Stimulated activated CD8-positive, alpha-beta memory T cell treated with anti-CD3 and anti-CD28 coated beads, Interleukin-2, amount 100 ng/mL, for 48 hours (primary cell): ENCODE measurements at regions not wholly inside any gene's neighbourhood (a gene's known extent, or its start where the extent isn't known, plus 50 kb on each side); places are given as distances from the start of the nearest gene placed in this dataset.
A peak's percentile ranks its signal among the peaks of the same experiment; 100 is the strongest.
"Not testable (repeated sequence)": the region's sequence is repeated elsewhere in the genome, so short reads cannot be mapped to it uniquely, and the experiment has no call there.

Source experiments
- DNase-seq, 2 donors: peaks; one replicate each; pipeline ENCODE4 v3.0.0-alpha.2; 2020; ENCODE audit warnings: low read depth in 2 of 2

DNA sequence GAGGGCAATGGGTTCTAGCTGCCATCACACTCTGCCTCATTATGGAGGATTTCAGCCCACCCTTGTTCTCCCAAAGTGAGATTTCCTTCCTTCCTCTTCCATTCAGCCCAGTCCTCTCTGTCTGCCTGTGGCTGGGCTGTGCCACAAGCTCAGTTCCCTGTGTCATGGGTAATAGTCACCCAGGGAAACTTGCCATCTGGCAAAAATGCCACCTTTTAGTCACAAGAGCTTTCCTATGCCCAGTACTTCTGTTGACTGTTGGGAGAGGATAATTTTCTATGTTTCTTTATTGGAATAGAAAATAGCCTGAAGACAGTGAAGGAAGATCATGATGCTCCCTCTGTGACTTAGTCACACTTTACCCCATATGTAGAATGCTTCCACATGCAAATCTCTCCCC is 71.4 kb downstream of the TLR4 start:
- no peak for DNase-seq

DNA sequence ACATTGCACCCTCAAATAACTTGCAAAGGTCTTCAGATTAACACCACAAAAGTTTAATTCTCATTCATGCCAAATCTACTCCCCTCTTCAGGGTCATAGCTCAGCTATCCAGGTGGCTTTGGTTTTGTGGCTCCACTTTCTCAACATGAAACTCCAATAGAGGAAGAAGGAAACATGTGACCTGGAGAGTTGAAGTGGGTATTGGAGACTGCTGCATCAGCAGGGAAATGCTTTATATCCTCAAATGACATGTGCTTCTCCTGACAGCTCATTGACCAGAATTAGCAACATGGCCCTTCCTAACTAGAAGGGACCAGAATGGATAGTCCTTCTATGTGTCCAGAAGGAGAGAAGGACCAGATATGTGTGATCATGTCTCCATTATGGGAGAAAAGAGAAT is 73.6 kb downstream of the TLR4 start:
- DNase-seq, result no peak

DNA sequence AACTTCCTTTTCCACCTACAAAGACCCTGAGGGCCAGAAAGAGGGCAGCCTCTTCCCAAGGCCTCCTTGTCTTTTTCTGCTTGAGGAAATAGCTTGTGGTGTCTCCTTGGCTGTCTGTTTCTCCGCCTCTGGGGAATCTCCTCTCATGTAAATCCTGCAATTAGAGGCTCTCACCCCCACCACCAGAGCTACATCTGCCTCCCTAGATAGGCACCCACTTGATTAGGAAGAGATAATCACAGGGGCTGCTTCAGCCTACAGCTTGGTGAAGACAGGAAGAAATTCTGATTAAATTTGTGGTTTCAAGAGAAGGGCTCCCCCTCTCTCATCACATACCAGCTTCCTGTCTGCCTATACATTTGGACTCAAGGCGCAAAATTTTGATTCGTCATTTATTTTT is 75.6 kb downstream of the TLR4 start:
- no peak for DNase-seq

DNA sequence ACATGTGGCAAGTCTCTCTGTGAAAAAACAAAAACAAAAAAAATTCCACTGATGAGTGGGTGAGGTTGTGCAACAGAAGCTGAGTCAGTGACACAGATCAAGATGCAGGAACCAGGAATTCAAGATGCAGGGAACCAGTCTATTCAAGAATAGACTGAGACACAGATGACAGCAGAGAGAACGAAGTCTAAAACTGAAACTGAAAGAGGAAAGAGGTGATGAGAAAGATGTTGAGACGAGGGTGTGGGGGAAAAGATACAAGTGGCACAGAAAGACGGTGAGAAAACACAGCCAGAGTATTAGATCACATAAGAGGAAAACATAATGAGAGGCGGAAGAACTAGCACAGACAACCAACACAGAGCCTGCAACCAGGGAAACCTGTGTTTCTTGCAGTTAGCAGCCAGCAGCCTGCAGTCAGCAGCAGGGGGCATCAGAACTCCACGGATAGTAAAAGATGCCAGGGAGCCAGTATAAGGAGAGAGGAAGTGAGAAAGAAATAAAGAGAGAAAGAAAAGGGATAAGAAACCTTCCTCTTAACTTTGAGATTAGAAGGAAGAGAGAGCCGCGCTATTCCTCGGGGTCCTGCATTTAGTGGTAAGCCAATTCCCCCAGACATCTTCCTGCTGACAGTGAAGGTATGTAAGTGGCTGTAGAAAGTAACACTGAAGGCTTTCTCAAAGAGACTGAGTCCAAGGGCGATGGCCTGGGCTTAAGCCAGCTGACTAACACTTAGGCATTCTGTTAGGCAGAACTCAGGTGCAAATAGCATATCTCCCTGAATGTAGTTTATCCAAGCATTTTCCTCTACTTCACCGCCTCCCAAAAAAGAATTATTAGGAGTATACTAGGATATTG is 79.0 kb downstream of the TLR4 start:
- DNase-seq, result peak; percentile 25 to 34

DNA sequence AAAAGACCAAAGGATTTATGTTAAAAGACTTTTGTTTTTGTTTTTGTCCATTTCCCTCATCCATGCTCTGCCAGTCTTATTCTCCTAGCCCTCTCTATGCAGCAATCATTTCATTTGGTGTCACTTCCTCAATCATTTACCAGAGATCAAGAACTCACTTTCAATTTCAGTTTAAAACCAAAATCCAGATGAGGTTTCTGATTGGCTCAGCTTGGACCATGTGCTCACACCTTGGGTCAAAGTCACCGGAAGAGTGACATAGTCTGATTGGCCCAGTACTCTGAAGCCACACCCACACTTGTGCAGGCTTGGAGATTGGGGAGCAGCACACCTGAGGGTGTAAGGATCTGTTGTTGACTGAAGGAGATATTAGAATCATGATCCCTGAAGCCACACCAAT is 79.6 kb downstream of the TLR4 start:
- DNase-seq, result no peak

GRCh38 chr9:117784996-117785395 is 80.8 kb downstream of the TLR4 start:
- DNase-seq, result no peak

- DNase-seq, result no peak
Measured at GRCh38 chr9:117787746-117788145, 83.5 kb downstream of the TLR4 start.

- no peak for DNase-seq
Measured at GRCh38 chr9:117795271-117795670, 91.1 kb downstream of the TLR4 start.

DNA sequence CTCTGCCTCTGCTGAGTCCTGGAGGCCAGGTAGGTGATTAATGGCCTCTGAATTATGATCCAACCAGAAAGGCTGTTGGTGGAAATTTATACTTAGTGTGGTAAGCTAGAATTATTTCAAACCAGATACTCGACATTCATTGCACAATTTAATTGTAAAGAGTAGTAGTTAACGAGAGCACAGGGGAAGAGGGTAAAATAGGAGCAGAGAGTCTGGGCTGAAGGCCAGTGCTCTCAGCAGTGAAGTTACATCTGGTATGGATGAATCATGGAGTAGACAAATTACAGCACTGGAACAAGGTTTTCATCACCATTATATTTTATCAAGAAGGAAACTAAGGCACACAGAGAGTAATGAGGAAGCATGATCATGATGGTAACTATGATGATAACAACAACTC is 92.5 kb downstream of the TLR4 start:
- no peak for DNase-seq

- no peak for DNase-seq
Measured at GRCh38 chr9:117800389-117800788, 96.2 kb downstream of the TLR4 start.

DNA sequence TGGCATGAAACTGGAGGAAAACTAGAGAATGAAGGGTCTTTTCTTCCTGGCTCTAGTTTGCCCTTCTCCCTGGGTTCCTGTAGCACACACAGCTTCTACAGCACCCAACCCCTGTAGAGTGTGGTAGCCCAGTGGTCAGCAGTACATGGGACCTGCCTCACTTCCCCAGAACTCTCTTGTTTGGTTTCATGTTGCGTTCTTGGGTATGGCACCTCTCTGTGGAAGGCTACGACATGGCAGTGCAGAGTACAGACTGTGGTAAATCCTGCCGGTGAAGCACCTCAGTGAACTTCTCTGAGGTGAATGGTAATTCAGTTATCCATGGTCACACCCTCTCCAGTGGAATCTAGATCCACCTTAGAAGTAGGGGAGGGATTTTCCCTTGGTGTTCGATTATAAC is 105.5 kb downstream of the TLR4 start:
- no peak for DNase-seq

DNA sequence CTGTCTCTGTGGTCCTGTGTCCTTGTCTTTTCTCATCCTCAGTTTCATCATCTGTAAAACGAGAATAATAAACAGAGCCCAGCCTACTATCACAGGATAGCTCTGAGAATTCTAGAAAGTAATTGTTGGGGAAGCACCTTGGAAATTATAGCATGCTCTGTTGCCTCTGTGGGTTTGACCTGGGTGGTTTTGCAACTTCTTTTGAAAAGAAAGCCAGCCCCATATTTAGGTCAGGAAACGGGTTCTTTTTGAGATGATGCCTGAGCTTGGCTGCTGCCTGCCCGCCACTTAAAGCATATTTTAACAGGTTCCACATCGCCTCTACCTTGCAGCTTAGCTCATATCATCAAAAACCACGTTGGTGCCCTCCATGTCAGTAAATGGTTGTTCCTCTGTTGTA is 111.1 kb downstream of the TLR4 start:
- no peak for DNase-seq

DNA sequence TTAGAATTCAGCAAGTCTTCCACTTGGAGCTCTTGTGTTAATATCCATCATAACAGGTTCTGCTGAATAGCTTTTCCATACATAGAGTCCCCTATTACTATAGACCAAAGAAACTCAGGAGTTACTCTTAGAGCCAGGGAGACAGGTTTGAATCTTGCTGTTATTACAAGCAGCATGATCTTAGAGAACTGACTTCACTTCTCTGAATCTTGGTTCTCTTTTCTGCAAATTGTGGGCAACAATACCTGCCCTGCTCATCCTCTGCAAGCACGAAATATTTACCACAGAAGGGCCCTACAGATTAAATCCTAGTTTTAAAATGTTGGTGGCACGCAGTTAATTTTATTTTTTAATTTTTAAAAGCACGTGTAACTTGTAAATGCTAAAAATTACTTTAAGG is 111.7 kb downstream of the TLR4 start:
- no peak for DNase-seq

GRCh38 chr9:117821954-117822353 is 117.8 kb downstream of the TLR4 start:
- DNase-seq, result no peak

- DNase-seq, result no peak
Measured at GRCh38 chr9:117823576-117823975, 119.4 kb downstream of the TLR4 start.

DNA sequence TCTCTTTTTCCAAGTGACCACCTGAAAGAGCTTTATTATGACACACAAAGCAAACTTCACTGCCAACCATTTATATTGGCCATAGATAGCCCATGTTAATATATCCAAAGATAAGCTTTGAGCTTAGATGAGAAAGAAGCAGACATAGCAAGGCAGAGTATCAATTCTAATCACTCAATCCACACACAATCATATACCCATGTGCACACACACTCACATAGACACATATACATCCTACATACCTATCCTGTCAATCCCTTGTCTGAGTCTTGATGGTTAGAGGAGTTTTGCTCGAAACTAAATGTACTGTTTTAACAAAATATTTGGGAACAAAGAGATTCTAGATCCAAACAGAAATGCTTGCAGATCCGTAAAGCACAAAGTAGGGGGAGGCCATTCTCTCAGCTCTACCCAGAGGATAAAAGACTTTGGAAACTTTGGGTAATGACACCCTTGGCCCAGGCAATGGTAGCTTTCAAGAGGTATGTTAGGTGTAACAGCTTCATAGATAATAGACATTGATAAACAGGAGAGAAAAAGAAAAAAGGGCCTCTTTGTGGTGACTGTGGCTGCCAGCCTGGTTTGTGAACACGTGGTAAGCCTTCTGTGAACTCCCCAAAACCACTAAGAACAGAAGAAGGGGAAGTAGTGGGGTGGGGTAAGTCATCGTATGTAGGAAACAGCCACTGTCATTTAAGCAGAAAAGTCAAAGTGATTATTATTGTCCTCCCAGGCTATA is 121.6 kb downstream of the TLR4 start:
- DNase-seq, result peak; percentile 1 to 14

DNA sequence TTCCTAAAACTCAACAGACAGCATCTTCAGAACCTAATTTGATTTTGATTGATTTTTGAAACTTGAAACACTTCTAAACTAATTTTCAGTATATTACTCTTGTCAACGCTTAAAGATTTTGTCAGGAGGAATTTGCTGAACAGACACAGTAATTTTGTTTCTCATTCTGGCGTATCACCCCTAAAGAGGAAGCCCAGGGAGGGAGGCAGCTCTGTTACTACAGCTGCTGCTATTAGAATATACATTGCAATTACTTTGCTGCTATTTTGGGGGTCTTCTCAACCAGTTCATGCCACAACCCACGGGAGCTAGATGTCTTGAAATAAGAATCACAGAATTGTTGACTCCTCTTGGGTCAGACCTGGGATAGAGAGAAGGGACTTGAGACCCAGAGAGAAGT is 122.6 kb downstream of the TLR4 start:
- no peak for DNase-seq

GRCh38 chr9:117827456-117827855 is 123.3 kb downstream of the TLR4 start:
- DNase-seq, result no peak

DNA sequence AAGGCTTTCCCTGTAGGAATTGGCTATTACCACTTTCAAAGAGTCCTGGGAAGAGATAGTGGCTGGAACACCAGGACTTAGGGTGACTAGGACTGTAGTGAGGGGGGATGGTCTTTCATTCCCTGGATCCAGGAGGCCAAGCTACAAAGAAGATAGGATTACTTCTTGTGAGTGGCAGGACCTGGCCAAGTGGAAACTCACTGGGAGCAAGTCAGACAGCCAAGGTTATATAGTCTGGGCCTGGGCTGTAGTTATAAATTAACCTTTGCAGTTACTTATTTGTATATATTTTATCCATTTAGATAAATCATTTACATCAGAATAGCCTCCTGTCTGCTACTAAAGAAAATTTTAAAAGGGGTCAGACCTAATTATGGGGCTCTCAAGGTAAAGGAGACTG is 124.3 kb downstream of the TLR4 start:
- no peak for DNase-seq

GRCh38 chr9:117835798-117836197 is 131.6 kb downstream of the TLR4 start:
- no peak for DNase-seq

GRCh38 chr9:117839862-117840261 is 135.7 kb downstream of the TLR4 start:
- DNase-seq, result no peak

GRCh38 chr9:117851836-117852461 is 147.7 kb downstream of the TLR4 start:
- not testable (repeated sequence) for DNase-seq

- DNase-seq, result no peak
Measured at GRCh38 chr9:117858561-117858960, 154.4 kb downstream of the TLR4 start.
